ENCODE measurements at regions not wholly inside any gene's neighbourhood (a gene's known extent, or its start where the extent isn't known, plus 50 kb on each side); places are given as distances from the start of the nearest gene placed in this dataset.

DNA sequence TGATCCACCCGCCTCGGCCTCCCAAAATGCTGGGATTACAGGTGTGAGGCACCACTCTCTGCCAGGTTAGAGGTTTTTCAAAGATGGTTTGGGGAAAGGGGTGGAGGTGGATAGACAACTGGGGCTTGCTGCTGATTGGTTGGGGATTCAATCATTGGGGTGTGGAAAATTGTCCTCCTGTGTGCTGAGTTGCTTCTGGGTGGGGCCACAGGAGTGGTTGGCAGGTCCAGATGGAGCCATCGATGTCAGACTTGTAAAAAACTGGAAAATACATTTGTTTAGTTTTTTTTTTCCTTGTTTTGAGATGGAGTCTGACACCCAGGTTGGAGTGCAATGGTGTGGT is 61.9 kb upstream of the CLINT1 start:
- TF ChIP-seq, protein P1, sequence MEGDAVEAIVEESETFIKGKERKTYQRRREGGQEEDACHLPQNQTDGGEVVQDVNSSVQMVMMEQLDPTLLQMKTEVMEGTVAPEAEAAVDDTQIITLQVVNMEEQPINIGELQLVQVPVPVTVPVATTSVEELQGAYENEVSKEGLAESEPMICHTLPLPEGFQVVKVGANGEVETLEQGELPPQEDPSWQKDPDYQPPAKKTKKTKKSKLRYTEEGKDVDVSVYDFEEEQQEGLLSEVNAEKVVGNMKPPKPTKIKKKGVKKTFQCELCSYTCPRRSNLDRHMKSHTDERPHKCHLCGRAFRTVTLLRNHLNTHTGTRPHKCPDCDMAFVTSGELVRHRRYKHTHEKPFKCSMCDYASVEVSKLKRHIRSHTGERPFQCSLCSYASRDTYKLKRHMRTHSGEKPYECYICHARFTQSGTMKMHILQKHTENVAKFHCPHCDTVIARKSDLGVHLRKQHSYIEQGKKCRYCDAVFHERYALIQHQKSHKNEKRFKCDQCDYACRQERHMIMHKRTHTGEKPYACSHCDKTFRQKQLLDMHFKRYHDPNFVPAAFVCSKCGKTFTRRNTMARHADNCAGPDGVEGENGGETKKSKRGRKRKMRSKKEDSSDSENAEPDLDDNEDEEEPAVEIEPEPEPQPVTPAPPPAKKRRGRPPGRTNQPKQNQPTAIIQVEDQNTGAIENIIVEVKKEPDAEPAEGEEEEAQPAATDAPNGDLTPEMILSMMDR (IDR thresholded peaks at IDR 0.05), result no peak
- no peak for TF ChIP-seq POLR2A (IDR thresholded peaks at IDR 0.05)
